GM23338 (cell line): ENCODE measurements at regions not wholly inside any gene's neighbourhood (a gene's known extent, or its start where the extent isn't known, plus 50 kb on each side); places are given as distances from the start of the nearest gene placed in this dataset.

Source experiments
- ATAC-seq: fragments of 200-7000 bp; cut with Tn5 transposase; 3 replicates; pipeline ENCODE4 v1.9.1; 2020
- DNase-seq: peaks from one replicate; pipeline ENCODE4 v3.0.0-alpha.2; 2015; ENCODE audit warnings: low spot score
- H2AFZ ChIP-seq: fragments of 200-600 bp; sonication (generic); 2 replicates; pipeline ENCODE4 v1.8.0; 2016; ENCODE audit warnings: antibody characterized with exemption, mild to moderate bottlenecking, moderate library complexity
- H3F3A ChIP-seq: fragments of 200-600 bp; sonication (generic); replicated peaks from 2 replicates; pipeline ENCODE4 v1.8.0; 2017; ENCODE audit warnings: antibody characterized with exemption, mixed run types, low read depth
- H3K27ac ChIP-seq: fragments of 200-600 bp; sonication (generic); 2 replicates; pipeline ENCODE4 v1.6.1; 2016; ENCODE audit warnings: low read depth
- H3K27me3 ChIP-seq: fragments of 200-600 bp; sonication (generic); 2 replicates; pipeline ENCODE4 v1.8.0; 2016; ENCODE audit warnings: mild to moderate bottlenecking, mixed run types, moderate library complexity; ENCODE audit not compliant: insufficient read depth
- H3K36me3 ChIP-seq: fragments of 200-600 bp; sonication (generic); 2 replicates; pipeline ENCODE4 v1.8.0; 2016; ENCODE audit warnings: mild to moderate bottlenecking; ENCODE audit not compliant: insufficient read depth
- H3K4me1 ChIP-seq: fragments of 200-600 bp; sonication (generic); 2 replicates; pipeline ENCODE4 v1.8.0; 2016; ENCODE audit warnings: mild to moderate bottlenecking, moderate library complexity; ENCODE audit not compliant: insufficient read depth
- H3K4me2 ChIP-seq: fragments of 200-600 bp; sonication (generic); 2 replicates; pipeline ENCODE4 v1.7.1; 2017; ENCODE audit warnings: mixed run types
- H3K4me3 ChIP-seq: fragments of 200-600 bp; sonication (generic); 2 replicates; pipeline ENCODE4 v1.6.1; 2016; ENCODE audit warnings: mixed run types
- H3K79me2 ChIP-seq: fragments of 200-600 bp; sonication (generic); replicated peaks from 2 replicates; pipeline ENCODE4 v1.8.0; 2017; ENCODE audit warnings: mild to moderate bottlenecking; ENCODE audit not compliant: insufficient read depth
- H3K9me2 ChIP-seq: fragments of 200-600 bp; sonication (generic); 2 replicates; pipeline ENCODE4 v1.8.0; 2017; ENCODE audit not compliant: insufficient read depth
- H4K20me1 ChIP-seq: fragments of 200-600 bp; sonication (generic); replicated peaks from 2 replicates; pipeline ENCODE4 v1.8.0; 2017; ENCODE audit warnings: mild to moderate bottlenecking; ENCODE audit not compliant: insufficient read depth
- H3K27ac Mint-ChIP-seq: 2 replicates; pipeline ENCODE4 v1.8.0; 2020; ENCODE audit warnings: inconsistent platforms, mild to moderate bottlenecking, moderate library complexity, mixed read lengths
- H3K27me3 Mint-ChIP-seq: 3 replicates; pipeline ENCODE4 v1.8.0; 2022; ENCODE audit warnings: low read depth, mild to moderate bottlenecking, moderate library complexity, mixed read lengths, inconsistent platforms; ENCODE audit not compliant: insufficient read depth, poor library complexity
- H3K36me3 Mint-ChIP-seq: 3 replicates; pipeline ENCODE4 v1.8.0; 2021; ENCODE audit warnings: low read depth, mild to moderate bottlenecking, inconsistent platforms, moderate library complexity, mixed read lengths
- H3K4me1 Mint-ChIP-seq: 3 replicates; pipeline ENCODE4 v1.8.0; 2020; ENCODE audit warnings: mild to moderate bottlenecking, inconsistent platforms, mixed read lengths
- H3K4me3 Mint-ChIP-seq: 3 replicates; pipeline ENCODE4 v1.8.0; 2021; ENCODE audit warnings: moderate library complexity, mild to moderate bottlenecking, inconsistent platforms, mixed read lengths
- H3K9me3 Mint-ChIP-seq: 3 replicates; pipeline ENCODE4 v1.8.0; 2020; ENCODE audit warnings: moderate library complexity, mild to moderate bottlenecking, inconsistent platforms, mixed read lengths
- CREB1 ChIP-seq: fragments of 250-450 bp; sonication (Bioruptor Pico); IDR thresholded peaks from 2 replicates; pipeline ENCODE4 v1.5.0; 2020; ENCODE audit warnings: low read depth, mild to moderate bottlenecking, moderate library complexity
- CTCF ChIP-seq, 2 experiments: fragments of 200-600 bp in 1 of 2; sonication (generic) in 1 of 2; conservative IDR thresholded peaks; 2 replicates each; pipeline versions ENCODE4 v1.5.1 to v1.6.1; 2016 to 2017; ENCODE audit warnings: antibody characterized with exemption in 2 of 2, low read depth in 2 of 2, mild to moderate bottlenecking in 2 of 2, moderate library complexity in 1 of 2
- ETS1 ChIP-seq: IDR thresholded peaks from 2 replicates; pipeline ENCODE4 v1.6.1; 2016; ENCODE audit warnings: antibody characterized with exemption
- EZH2 ChIP-seq: fragments of 200-600 bp; sonication (generic); IDR thresholded peaks from one replicate; pipeline ENCODE4 v1.8.0; 2017; ENCODE audit warnings: antibody characterized with exemption, mild to moderate bottlenecking, low read depth; ENCODE audit not compliant: unreplicated experiment
- EZH2phosphoT487 ChIP-seq: fragments of 200-600 bp; sonication (generic); IDR thresholded peaks from one replicate; pipeline ENCODE4 v1.8.1; 2018; ENCODE audit warnings: antibody characterized with exemption; ENCODE audit not compliant: unreplicated experiment
- JUNB ChIP-seq: IDR thresholded peaks from one replicate; pipeline ENCODE4 v1.6.1; 2016; ENCODE audit warnings: antibody characterized with exemption; ENCODE audit not compliant: unreplicated experiment
- NANOG ChIP-seq: IDR thresholded peaks from 2 replicates; pipeline ENCODE4 v1.6.1; 2016; ENCODE audit warnings: antibody characterized with exemption, borderline replicate concordance
- POLR2AphosphoS5 ChIP-seq: IDR thresholded peaks from 2 replicates; pipeline ENCODE4 v1.6.1; 2016; ENCODE audit warnings: antibody characterized with exemption, low read depth
- REST ChIP-seq: IDR thresholded peaks from one replicate; pipeline ENCODE4 v1.6.1; 2018; ENCODE audit warnings: antibody characterized with exemption; ENCODE audit not compliant: unreplicated experiment
- STAT1 ChIP-seq: IDR thresholded peaks from one replicate; pipeline ENCODE4 v1.6.1; 2016; ENCODE audit warnings: antibody characterized with exemption; ENCODE audit not compliant: unreplicated experiment
- ZNF114 ChIP-seq: fragments of 250-450 bp; sonication (Bioruptor Pico); IDR thresholded peaks from 2 replicates; pipeline ENCODE4 v1.5.0; 2020; ENCODE audit warnings: mild to moderate bottlenecking, moderate library complexity
- ZNF331 ChIP-seq: fragments of 250-450 bp; sonication (Bioruptor Pico); IDR thresholded peaks from 2 replicates; pipeline ENCODE4 v1.5.0; 2020; ENCODE audit warnings: low read depth, mild to moderate bottlenecking, moderate library complexity
- ZNF462 ChIP-seq: fragments of 250-450 bp; sonication (Bioruptor Pico); IDR thresholded peaks from 2 replicates; pipeline ENCODE4 v1.5.0; 2020; ENCODE audit warnings: mild to moderate bottlenecking, moderate library complexity

GRCh38 chr14:22184157-22184829, 404.7 kb downstream of the DAD1 start:
- Mint-ChIP-seq H3K27ac (no peak overlapping the region), H3K9me3 (no peaks in the 10 kb centered on the region), H3K36me3 (no peaks in the 10 kb centered on the region), H3K4me3 (no peak overlapping the region), H3K27me3 (no peaks in the 10 kb centered on the region), H3K4me1 (no peaks in the 10 kb centered on the region)
- Histone ChIP-seq H3K9me2 (no peaks in the 10 kb centered on the region), H2AFZ (no peak overlapping the region), H3K27me3 (no peaks in the 10 kb centered on the region), H3F3A (no peaks in the 10 kb centered on the region), H3K4me1 (no peaks in the 10 kb centered on the region), H3K27ac (no peak overlapping the region), H3K36me3 (no peaks in the 10 kb centered on the region), H3K4me2 (no peak overlapping the region), H3K79me2 (no peaks in the 10 kb centered on the region), H3K4me3 (no peak overlapping the region), H4K20me1 (no peaks in the 10 kb centered on the region)
- ATAC-seq (no peak), DNase-seq (no peak)
- TF ChIP-seq NANOG (no peak), CTCF (conservative IDR thresholded peaks at IDR 0.05; ENCODE audit: low read depth in 2 of 2) (no peak), EZH2 (no peak), REST (no peak), ETS1 (no peak), ZNF114 (CRISPR knock-in tag) (no peak), ZNF462 (CRISPR knock-in tag) (no peak), POLR2AphosphoS5 (no peak), STAT1 (no peak), EZH2phosphoT487 (no peak), CREB1 (no peak), ZNF331 (CRISPR knock-in tag) (no peak), JUNB (no peak)
